Activated B cell treated with CpG ODN at 0.5 μM for 24 hours (primary cell): ENCODE measurements at regions not wholly inside any gene's neighbourhood (a gene's known extent, or its start where the extent isn't known, plus 50 kb on each side); places are given as distances from the start of the nearest gene placed in this dataset.

ENCODE experiments used
- ATAC-seq: fragments of 200-7000 bp; cut with Tn5 transposase; one replicate; pipeline ENCODE4 v1.10.0; 2021; ENCODE audit warnings: low read depth, mild to moderate bottlenecking, moderate library complexity
- CTCF ChIA-PET: fragments of 350-600 bp; sonication (Branson Sonifier 250); formaldehyde crosslinking; loops from one replicate; lab custom pipeline; 2021; ENCODE audit warnings: antibody characterized with exemption; lab: Charles Lee
- POLR2A ChIA-PET: fragments of 350-600 bp; sonication (Branson Sonifier 250); formaldehyde crosslinking; loops from one replicate; lab custom pipeline; 2021; ENCODE audit warnings: antibody characterized with exemption; lab: Charles Lee
- DNase-seq: peaks from one replicate; pipeline ENCODE4 v3.0.0; 2022
- H3K27ac Mint-ChIP-seq: one replicate; pipeline ENCODE4 v1.8.0; 2020; ENCODE audit warnings: mixed read lengths
- H3K27me3 Mint-ChIP-seq: one replicate; pipeline ENCODE4 v1.8.0; 2021; ENCODE audit warnings: mixed read lengths
- H3K36me3 Mint-ChIP-seq: one replicate; pipeline ENCODE4 v1.8.0; 2021; ENCODE audit warnings: low read depth, mixed read lengths
- H3K4me1 Mint-ChIP-seq: one replicate; pipeline ENCODE4 v1.8.0; 2021; ENCODE audit warnings: mixed read lengths
- H3K4me3 Mint-ChIP-seq: one replicate; pipeline ENCODE4 v1.8.0; 2020; ENCODE audit warnings: mild to moderate bottlenecking, mixed read lengths
- H3K9me3 Mint-ChIP-seq: one replicate; pipeline ENCODE4 v1.8.0; 2020; ENCODE audit warnings: mixed read lengths
- intact Hi-C: fragments of 100-400 bp; cut with micrococcal nuclease; formaldehyde crosslinking; loops from one replicate; pipeline ENCODE4 v1.15.1; 2024
- TF ChIP-seq, protein P1 (sequence below): fragments of 200-600 bp; IDR thresholded peaks from one replicate; pipeline ENCODE4 v1.8.0; 2022; ENCODE audit warnings: antibody characterized with exemption, mild to moderate bottlenecking

DNA sequence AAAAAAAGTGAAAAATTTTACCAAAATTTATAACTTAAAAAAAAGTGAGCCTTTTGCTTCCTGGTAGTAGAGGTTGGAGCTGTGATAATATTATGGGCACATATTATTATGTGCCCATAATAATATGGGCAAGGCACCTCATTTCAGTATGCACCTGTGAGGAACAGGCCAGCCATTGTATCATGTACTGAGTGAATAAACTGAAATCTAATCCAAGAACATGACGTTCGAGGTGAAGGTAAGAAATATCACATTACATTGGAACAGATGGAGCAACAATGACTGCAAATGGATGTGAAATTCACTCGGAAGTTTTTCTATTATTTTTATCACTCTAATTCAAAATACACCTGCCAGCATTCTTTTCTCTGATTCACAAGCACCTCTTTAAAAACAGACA, 216.0 kb downstream of the KLF6 start:
- no peaks in the 10 kb centered on the region for H3K9me3 Mint-ChIP-seq
- TF ChIP-seq, protein P1, sequence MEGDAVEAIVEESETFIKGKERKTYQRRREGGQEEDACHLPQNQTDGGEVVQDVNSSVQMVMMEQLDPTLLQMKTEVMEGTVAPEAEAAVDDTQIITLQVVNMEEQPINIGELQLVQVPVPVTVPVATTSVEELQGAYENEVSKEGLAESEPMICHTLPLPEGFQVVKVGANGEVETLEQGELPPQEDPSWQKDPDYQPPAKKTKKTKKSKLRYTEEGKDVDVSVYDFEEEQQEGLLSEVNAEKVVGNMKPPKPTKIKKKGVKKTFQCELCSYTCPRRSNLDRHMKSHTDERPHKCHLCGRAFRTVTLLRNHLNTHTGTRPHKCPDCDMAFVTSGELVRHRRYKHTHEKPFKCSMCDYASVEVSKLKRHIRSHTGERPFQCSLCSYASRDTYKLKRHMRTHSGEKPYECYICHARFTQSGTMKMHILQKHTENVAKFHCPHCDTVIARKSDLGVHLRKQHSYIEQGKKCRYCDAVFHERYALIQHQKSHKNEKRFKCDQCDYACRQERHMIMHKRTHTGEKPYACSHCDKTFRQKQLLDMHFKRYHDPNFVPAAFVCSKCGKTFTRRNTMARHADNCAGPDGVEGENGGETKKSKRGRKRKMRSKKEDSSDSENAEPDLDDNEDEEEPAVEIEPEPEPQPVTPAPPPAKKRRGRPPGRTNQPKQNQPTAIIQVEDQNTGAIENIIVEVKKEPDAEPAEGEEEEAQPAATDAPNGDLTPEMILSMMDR = no peak
- no peak overlapping the region for H3K4me3 Mint-ChIP-seq
- DNase-seq (no peak), ATAC-seq (no peak)
- ChIA-PET POLR2A (no interaction called here), CTCF (no interaction called here)
- H3K27me3 Mint-ChIP-seq = no peaks in the 10 kb centered on the region
- no peaks in the 10 kb centered on the region for H3K4me1 Mint-ChIP-seq
- no peaks in the 10 kb centered on the region for H3K36me3 Mint-ChIP-seq
- intact Hi-C loops = no loop called here
- no peak overlapping the region for H3K27ac Mint-ChIP-seq

DNA sequence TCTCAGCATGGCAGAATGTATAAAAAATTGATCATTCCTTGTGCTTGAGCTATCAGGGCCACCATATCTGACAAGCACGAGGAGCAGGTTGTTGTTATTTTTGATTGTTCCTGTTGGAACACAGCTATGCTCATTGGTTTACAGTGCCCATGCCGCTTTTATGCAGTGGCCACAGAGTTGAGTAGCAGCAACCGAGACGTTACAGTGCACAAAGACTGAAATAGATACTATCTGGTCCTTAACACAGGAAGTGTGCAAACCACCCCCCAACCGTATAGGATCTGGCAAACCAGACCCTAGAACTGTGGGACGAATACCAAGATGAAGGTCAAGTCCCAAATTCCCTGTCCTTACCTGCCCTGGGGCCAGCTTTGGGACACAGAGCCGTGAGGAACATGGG, 216.6 kb downstream of the KLF6 start:
- CTCF ChIA-PET = no interaction called here
- intact Hi-C loops = no loop called here
- Mint-ChIP-seq H3K9me3 (no peaks in the 10 kb centered on the region), H3K4me1 (no peaks in the 10 kb centered on the region), H3K27ac (no peak overlapping the region), H3K27me3 (no peaks in the 10 kb centered on the region), H3K36me3 (no peaks in the 10 kb centered on the region), H3K4me3 (no peak overlapping the region)
- no peak for DNase-seq
- TF ChIP-seq, protein P1 = no peak
- POLR2A ChIA-PET = no interaction called here
- no peak for ATAC-seq

DNA sequence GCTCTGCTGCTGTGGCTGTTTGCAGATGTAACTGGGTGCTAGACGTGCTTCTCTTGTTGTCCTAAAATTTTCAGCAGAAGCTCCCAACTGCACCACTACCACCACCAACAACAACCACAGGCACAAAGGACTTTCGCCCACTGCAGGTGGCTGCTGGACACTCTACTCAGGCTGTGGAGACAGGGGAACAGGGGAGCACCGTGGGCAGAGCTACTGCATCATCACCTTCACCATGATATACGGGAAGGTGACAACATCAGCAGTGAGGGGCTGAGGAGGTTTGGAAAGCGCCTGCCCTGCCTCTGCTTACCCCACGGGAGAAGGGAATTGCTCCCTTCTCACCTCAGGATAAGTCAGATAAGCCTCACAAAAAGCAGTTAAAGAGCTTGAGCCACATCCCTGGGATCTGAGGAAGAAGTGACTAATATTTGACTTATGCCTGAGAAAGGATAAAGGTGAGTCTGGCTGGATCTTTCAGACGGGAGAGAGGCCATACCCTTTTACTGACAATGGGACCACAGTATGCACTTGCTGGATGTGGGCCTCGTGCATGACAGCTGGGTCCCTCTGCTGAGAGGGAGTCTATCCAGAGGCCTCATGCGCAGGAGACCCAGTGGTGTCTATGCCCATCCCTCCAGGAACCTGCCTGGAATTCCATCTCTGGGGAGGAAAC, 217.6 kb downstream of the KLF6 start:
- no peak overlapping the region for H3K27ac Mint-ChIP-seq
- TF ChIP-seq, protein P1 = no peak
- POLR2A ChIA-PET = no interaction called here
- no peaks in the 10 kb centered on the region for H3K36me3 Mint-ChIP-seq
- CTCF ChIA-PET = no interaction called here
- H3K4me1 Mint-ChIP-seq = no peaks in the 10 kb centered on the region
- H3K27me3 Mint-ChIP-seq = no peaks in the 10 kb centered on the region
- ATAC-seq (no peak), DNase-seq (no peak)
- no peak overlapping the region for H3K4me3 Mint-ChIP-seq
- intact Hi-C loops = no loop called here
- no peaks in the 10 kb centered on the region for H3K9me3 Mint-ChIP-seq

- Mint-ChIP-seq H3K9me3 (no peaks in the 10 kb centered on the region), H3K27me3 (no peaks in the 10 kb centered on the region), H3K36me3 (no peaks in the 10 kb centered on the region), H3K4me1 (no peaks in the 10 kb centered on the region), H3K27ac (no peak overlapping the region), H3K4me3 (no peak overlapping the region)
- no peak for ATAC-seq
- no peak for DNase-seq
- ChIA-PET CTCF (no interaction called here), POLR2A (no interaction called here)
- intact Hi-C loops = no loop called here
- TF ChIP-seq, protein P1 = no peak
Measured at GRCh38 chr10:3566627-3567026, 218.4 kb downstream of the KLF6 start.

DNA sequence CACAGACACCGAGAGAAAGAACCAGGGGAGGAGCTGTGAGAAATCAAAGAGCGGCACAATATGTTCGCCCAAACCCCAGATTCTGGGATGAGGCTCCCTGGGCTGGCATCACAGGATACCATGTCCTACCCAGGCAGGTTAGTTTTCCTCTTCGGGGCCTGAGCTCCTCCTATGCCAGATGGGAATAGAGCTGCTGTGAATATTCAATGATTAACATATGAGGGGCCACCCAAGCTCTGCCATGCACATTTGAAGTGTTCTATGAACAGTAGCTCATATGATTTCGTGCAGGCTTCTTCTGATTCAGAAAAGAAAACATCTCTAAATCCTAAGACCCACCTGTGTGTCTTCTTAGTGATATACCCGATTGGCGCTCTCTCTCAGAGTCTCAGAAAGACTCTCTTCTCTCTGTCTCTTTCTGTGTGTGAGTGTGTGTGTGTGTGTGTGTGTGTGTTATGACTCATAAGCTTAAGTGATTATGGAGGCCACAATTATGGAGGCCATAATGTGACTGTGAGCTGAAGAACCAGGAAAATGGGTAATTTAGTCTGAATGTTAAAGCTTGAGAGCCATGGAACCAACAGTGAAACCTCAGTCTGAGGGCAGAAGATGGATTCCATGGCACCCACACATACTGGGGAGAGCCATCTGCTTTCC, 220.5 kb downstream of the KLF6 start:
- ATAC-seq (no peak), DNase-seq (no peak)
- no peaks in the 10 kb centered on the region for H3K4me1 Mint-ChIP-seq
- no peaks in the 10 kb centered on the region for H3K27me3 Mint-ChIP-seq
- CTCF ChIA-PET = no interaction called here
- TF ChIP-seq, protein P1 = no peak
- no peaks in the 10 kb centered on the region for H3K36me3 Mint-ChIP-seq
- H3K27ac Mint-ChIP-seq = no peak overlapping the region
- POLR2A ChIA-PET = no interaction called here
- no peak overlapping the region for H3K4me3 Mint-ChIP-seq
- intact Hi-C loops = no loop called here
- no peaks in the 10 kb centered on the region for H3K9me3 Mint-ChIP-seq
